GM18861 (cell line): ENCODE measurements at regions not wholly inside any gene's neighbourhood (a gene's known extent, or its start where the extent isn't known, plus 50 kb on each side); places are given as distances from the start of the nearest gene placed in this dataset.

ENCODE experiments used
- ATAC-seq: cut with Tn5 transposase; IDR thresholded peaks from one replicate; pipeline ENCODE4 v1.9.1; 2021; ENCODE audit not compliant: unreplicated experiment

DNA sequence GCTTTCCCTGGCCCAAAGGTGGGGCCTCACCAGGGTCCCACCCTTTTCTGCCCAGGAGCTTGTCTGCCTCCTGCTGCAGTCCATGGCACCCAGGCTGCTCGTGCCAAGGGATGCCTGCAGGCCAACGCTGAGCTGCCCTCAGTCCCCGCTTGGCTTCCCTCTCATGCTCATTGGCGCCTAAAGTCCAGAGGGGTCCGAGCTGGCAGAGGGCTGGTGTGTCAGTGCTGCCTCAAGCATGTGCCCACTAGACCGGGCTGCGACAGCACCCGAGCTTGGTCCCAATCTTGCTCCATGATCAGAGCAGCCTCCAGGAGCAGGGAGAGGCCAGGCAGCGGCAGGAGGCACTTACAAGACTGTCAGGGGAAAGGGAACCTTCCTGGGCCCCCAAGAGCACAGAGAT lies 287.0 kb downstream of the ICOS start:
- no peak for ATAC-seq

DNA sequence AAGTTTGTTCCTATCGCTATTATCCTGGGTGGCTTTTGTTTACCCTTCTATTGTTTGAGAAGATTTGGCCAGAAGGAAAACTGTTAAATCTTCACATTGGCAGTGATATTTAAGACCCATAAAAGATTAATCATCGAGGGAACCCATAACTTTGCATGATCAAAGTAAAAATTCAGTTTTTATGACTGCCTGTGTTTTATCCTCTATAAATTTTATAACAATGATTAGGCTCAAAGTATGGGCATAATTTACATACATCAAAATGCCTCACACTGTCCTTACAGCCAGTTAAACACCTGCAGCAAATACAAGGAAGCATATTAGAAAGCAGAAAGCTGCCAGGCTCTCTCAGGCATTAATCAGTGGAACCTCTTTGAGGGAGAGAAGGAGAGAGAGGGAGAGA lies 289.1 kb downstream of the ICOS start:
- no peak for ATAC-seq

DNA sequence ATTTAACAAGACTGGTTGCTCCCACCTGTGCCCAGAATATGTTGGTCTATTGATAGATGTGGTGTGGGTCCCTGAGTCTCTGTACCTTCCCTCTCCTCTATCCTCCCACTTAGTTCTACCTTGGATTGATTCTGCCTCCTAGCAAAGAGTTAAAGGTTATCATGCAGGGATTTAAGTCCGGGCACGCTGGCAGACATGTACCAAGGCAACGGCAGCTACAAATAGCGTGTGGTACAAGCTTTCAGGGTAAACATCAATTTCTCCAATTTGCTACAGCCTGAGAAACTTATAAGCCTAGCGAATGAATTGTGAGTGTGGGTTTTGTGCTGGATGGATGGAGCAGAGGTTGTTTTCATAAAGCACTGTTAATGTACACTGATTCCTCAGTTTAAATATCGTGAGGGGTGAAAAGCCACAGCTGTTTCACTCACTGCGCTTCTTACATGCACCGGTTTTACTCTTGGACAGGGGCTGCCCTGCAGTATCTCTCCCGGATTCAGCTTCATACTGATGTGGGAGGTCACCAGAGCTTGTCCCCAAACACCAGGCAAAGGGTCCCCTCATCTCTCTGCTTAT lies 289.8 kb downstream of the ICOS start:
- ATAC-seq = no peak

DNA sequence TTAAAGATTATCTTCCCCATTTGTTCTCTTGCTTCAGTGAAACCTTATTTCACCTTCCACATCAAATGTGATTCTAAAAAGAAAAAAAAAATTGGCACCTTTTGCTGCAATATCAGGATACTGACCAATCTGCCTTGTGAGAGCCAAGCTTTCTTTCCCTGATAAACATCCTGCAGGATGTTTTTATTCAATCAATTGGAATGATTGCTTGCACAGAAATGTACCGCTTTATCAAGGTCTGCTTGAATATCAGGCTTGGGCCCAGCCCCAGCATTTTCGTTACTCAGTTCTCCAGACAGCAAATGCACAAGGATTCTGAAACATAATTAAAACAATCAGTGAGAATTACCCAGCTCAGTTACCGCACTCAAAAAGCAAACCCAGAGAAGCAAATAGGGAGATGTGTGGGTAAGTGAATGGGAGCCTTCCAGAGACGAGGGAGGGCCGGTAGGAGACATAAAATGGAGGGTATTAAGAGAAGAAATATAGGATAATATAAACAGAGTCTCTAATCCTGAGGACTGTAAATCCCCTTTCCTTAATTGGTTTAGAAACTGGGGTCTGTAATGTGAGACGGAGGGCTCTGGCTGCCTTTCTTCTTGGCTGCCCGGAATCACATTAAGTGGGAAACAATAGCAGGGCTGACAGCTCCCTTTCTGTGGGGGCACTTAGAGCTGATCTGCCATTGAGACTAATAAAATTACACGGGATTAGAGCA lies 291.8 kb downstream of the ICOS start:
- ATAC-seq = no peak

DNA sequence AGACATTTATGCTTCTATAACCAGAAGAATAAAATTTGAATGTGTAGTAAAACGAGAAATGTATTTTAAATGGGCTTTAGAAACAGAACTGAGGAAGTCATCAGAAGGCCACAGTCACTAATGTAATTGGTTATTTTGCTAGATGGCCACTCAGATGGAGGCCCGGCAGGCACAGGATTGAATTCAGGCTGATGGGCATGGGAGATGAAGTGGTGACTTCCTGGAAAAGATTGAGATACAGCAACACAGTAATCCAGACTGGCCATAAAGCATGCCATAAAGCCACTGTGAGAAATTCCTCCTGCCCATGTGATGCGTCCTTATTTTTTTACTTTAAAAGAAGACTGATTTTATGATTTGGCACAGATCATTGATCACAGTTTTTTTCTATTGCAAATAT lies 297.7 kb downstream of the ICOS start:
- ATAC-seq = no peak

DNA sequence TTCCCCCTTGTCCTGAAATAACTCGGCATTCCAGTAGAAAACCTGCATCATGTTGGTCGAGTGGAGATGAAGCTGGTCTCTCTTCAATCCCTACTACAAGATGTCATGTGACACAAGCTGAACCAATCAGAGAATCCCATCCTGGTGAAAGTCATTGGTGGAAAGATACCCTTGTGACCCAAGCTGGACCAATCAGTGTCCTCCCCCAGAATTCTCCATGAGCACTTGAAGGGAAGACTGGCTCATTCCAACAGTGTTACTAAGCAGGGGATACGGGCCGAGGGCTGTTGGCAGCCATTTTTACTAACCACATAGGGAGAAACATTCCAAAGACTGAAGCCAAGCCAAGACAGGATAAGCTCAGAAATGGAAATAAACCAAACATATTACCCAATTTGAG lies 298.3 kb downstream of the ICOS start:
- no peak for ATAC-seq

DNA sequence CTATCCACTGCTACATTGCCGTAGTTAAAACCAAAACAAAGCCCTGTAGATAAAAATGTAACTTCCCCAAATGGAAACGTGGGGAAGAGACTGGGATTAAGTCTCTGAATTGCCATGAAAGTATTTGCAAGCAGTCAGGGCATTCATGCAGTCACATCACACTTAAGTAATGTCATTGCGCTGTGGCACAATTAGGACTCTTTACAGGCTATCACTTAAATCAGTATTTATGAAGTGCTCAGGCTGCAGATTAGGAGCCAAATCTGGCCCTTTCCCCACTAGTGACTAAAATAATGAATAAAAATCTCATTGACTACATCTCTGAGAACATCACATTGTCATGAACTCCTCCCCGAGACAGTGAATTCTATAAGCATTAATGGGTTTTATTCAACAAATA lies 300.9 kb downstream of the ICOS start:
- no peak for ATAC-seq

DNA sequence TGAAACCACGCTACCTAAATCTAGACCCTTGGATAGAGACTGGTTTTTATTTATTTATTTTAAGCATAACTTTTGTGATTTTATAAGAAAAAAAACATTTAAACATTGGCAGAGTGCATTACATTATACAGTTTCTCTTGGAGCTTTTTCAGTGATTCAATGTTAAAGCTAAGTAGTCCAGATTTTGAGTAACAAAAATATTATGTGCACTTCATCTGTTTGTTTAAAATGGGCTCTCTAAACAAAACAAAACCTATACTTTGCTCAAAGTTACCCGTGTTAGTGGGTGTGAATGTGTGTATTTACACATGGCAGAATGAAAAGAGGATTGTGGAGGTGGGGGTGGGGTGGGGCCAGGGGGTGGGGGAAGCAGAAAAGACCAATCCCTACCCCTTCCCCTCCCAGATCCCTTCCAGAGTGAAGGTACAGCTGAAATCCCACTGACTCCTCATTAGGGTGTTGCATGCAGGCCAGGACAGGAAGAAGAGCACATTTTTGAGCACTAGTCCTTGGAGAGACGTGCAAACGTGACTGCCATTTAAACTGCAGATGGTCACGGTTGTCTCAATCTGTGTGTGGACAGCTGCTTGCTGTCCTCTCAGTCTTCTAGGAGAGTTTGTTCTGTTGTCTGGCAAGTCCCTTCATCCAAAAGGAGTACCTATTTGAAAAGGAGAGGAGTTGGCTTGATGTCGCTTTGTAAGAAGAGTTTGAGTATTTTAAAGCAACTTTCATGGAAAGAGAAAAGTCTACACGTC lies 303.0 kb downstream of the ICOS start:
- ATAC-seq = no peak

DNA sequence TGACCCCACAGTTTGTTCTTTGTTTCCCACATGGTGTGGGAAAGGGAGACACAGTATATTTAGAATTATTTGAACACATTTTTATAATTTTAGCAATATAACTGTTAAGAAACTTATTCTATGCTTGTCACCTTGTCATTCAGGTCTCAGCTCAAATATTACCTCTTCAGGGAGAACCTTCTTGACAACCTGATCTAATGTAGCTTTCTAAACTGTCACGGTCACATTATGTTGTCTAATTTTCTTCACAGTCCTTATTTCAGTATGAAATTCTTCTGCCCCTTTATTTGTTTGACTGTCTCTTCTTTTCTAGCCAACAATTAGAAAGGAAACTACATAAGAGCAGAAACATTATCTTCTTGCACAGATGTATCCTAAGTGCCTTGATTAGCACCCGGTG lies 304.3 kb upstream of the PARD3B start:
- no peak for ATAC-seq

DNA sequence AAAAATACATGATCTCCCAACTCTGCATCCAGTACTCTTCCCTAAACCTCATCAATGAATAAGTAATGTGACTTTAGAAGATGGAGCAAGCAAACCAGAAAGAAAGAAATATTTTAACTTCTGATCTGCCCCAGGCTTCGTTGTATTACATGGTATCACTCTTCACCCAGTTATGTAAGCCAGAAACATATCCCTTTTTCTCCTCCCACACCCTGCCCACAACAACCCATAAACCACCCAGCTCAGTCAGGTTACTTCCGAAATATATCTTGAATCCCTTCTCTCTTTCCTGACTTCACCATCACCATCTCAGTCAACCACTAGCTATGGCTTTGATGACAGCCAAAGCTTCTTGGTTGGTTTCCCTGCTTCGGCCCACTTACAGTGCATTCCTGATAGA lies 295.8 kb upstream of the PARD3B start:
- ATAC-seq = no peak

DNA sequence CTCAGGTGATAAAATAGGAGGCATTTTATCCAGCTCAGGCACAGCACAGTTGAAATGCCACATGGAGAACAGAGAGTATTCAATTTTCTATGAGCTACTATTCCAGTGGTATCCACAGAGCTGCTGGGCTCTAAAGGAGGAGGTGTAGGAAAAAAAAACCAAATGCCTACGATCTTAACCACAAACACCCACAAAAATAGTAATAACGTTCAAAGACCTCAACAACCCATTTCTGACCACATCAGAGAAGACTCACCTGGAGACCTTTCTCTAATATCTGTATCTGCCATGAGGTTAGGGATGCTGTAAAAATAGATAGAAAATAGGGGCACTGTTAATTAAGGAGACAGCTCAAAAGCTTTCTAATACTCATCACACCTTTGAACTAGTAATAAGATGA lies 294.6 kb upstream of the PARD3B start:
- ATAC-seq = no peak

DNA sequence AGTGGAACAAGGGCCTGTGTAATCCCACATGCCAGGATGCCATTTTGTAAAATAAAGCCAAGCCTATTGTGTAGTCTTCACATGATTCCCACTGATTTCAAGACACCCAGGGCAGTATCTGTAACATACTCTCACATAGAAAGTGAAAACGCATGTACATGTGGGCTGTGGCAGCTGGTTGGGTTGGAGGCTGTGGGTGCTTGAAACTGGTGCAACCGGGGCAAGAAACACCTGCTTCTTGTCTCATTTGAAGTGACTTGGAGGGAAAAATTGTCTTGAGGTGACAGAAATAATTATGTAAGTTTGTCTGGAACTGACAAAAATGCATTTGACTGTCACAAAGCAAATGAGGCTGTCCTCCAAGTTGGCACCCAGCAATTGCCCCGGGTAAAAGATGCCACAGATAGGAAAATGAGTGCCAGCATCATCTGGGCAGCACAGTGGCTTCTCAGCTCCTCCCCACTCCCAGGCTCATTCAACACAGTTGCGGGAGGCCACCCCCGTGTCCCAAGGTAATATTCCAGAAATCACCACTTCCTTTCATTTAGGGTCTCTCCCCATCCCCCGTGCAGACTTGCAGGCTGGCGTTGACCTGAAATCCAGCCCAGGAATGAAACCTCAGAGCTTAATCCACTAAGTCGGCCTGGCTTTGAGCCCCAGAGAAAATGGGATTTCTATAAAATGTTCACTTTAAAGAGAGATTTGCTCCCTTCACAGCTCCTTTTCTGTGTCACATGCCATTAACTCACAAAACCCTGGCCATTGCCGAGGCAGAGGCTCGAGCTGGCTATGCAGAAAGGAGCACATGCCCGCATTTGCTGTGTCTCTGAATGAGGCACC lies 293.9 kb upstream of the PARD3B start:
- ATAC-seq = no peak

DNA sequence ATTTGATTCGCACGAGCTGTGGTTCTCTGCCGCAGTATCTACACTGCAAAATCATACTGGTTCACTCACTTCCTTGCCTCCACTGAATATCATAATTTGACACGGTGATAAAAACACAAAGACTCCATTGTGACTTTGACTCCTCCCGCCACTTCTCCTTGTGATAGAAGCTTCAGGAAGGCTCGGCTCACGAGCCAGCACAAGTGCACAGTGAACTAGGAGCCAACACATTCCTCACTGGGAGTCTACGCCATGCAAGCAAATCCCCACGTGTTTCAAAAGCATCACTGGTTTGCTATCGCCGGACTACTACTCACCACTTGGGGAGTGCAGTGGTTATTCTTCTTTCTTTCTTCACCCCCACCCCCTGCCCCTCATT lies 293.3 kb upstream of the PARD3B start:
- ATAC-seq = no peak

DNA sequence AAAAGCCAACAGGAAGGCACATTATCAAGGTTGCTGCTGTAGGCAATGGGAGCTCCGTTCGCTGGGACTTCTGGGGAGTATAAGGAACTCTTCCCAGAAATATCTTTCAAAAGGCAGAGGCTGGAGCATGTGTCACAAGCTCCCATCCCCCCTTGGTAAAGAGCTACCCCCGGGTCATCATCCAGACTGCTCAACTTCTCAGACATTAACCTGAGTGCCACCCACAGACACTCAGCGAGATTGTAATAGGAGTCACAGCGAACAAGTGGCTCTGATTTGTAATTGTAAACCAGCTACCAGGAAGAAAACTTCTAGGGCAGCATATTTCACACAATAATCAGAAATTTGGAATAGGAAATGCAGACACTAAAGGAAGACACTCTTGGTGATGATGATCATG lies 290.2 kb upstream of the PARD3B start:
- no peak for ATAC-seq

DNA sequence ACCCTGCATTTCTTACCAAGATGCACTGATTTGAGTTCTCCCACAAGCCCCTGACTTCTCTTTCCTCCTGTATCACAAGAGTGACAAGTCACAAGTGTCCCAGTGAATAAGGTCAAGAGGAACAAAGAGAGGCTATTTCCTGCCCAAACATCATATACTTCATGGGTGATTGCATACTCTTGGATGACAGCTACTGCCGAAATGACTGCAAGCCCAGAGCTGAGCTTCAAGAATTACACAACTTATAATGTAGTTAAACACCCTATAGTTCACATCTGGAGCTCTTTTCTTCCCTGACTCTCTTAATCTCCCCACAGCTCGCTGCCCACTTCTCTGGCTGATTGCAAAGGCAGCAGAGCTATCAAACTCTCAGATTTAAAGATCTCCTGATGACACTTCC lies 289.7 kb upstream of the PARD3B start:
- no peak for ATAC-seq

DNA sequence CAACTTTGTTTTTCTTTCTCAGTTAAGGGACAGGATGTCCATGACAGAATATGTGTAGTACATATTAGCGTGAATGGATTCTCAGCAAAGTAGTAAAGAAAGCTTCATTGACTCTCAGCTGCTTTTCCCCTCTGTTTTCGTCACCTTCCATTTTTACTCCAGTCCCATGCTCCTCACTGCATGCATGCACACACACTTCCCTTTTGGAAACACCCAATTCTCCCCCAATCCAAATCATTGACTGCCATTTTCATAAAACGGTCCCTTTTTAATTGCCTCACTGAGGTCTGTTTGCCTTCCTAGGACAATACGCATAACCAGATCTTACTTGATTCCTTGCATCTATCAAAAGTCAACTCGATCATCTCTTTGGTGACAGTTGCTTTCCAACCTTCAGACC lies 287.5 kb upstream of the PARD3B start:
- ATAC-seq = no peak

DNA sequence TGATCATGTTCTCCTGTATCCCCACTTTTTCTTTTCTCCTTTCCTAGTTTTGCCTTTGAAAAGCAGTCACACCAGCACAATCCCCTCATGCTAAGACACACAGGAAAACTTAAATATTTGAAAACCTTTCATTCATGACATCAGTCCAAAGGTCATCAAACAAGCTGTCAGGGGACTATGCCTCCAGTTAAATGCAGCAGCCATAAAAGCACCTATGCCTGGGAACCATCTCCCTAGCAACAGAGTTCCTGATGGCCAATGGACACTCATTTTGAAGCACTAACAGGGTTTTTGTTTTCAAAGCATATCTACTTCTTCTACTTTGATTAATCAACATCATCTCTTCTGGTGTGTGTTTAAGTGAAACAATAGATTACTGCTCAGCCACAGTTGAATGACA lies 286.4 kb upstream of the PARD3B start:
- ATAC-seq = no peak

DNA sequence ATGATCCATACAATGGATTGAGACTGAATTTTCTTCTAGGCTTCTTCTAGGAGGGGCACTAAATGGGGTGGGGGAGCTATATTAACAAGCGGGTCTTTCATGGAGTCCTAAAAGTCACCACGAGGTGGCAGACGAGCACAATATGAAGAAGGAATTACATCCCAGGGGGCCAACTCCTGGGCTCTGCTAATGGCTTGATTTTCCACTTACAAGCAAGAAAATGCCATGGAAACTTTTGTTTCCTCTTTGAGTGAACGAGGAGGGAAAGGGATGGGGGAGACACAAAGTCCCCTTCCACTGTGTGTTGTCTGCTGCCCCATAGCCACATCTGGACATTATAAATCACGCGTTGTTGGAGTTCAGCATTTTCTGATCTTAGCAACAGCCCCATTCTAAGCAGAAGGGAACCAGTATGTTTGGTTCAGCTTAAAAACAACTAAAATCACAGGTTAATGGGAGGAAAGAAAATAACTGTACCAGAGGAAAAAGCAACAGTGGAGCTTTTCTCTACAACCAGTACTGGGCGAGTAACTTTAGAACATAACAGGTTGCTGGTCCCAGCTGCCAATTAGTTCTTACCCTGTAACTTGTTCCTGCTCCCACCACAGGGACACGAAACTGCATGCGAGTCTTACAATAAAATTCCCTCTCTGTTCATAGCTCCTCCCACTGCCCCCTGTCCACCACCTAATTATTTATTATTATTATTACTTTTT lies 285.0 kb upstream of the PARD3B start:
- peak; percentile 62 for ATAC-seq

DNA sequence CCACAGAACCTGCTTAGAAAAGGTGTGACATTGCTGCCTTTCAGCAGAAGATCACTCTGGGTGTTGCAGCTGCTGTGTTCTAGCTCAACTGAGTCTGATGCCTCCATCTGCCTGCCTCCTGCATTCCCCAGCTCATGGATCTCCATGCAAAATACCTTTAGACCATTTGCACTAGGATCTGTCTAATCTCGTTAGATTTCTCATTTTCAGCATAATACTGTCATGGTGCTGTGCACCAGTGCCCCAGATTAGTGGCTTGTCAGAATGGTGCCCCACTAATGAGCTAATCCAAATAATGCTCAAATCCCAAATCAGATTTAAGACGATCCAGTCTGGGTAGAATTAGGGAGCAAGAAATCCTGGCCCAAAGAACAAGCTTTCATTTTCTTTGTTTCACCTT lies 284.4 kb upstream of the PARD3B start:
- no peak for ATAC-seq

DNA sequence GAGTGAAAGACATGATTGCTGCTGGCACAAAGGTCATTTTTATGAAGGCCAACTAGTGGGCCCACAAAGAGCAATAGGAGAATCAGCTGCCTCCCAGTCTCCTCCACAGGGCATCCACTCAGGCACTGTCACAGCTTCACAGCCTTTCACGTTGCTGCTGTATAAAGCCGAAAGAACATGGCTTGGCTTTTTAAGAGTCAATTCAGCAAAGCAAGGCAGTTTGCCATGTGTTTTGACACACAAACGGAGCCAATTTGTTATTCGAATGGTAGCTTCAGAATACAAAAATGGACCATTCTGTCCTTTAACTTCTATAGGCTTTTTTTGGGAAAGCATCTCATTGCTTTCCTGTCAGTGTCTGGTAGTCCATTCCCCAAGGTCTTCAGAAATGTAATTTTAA lies 283.4 kb upstream of the PARD3B start:
- ATAC-seq = no peak

DNA sequence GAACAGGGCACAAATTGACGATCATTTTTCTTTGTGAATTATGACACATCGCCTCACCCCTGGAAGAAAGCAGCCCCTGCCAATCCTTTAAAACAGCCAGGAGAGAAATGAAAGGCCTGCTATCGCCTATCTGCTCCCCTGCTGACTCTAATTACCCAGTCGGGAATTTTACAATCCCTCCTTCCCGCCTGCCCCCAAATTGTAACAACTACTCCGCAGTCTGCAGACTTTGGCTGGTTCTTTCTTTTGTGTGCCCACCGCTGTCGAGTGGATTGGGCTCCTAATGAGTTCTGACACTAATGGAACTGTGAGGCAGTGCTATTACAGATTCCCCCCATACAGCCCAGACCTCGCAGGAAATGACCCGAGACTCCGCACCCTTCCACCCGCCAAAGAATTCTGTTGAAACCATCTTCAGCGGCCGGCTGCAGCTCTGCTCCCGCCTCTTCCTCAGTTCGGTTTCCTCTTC lies 281.2 kb upstream of the PARD3B start:
- ATAC-seq = no peak
